GM19372 (cell line): ENCODE measurements at regions not wholly inside any gene's neighbourhood (a gene's known extent, or its start where the extent isn't known, plus 50 kb on each side); places are given as distances from the start of the nearest gene placed in this dataset.
"Not testable (repeated sequence)": the region's sequence is repeated elsewhere in the genome, so short reads cannot be mapped to it uniquely, and the experiment has no call there.

Experiments used
- ATAC-seq: cut with Tn5 transposase; IDR thresholded peaks from one replicate; pipeline ENCODE4 v1.9.1; 2021; ENCODE audit warnings: mild to moderate bottlenecking, low read depth, moderate library complexity; ENCODE audit not compliant: unreplicated experiment

DNA sequence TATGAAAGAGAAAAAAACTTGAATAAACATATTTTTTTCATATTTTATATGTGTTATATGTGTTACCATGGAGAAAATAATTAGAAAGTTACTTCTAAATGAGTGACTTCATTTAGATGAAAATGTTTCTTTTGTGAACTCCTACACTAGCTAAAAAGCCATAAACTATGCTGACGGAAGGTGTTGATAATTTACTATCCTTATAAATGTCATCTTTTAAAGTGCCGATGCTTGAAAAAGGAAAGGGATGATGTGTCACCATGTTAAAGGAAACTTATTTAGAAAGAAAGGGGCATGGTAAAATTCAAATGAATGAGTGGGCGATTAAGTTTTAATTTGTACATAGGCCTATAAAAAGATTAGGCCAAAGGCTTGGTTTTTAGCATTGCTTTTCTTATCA lies 133.8 kb downstream of the SPRY1 start:
- ATAC-seq, result no peak

DNA sequence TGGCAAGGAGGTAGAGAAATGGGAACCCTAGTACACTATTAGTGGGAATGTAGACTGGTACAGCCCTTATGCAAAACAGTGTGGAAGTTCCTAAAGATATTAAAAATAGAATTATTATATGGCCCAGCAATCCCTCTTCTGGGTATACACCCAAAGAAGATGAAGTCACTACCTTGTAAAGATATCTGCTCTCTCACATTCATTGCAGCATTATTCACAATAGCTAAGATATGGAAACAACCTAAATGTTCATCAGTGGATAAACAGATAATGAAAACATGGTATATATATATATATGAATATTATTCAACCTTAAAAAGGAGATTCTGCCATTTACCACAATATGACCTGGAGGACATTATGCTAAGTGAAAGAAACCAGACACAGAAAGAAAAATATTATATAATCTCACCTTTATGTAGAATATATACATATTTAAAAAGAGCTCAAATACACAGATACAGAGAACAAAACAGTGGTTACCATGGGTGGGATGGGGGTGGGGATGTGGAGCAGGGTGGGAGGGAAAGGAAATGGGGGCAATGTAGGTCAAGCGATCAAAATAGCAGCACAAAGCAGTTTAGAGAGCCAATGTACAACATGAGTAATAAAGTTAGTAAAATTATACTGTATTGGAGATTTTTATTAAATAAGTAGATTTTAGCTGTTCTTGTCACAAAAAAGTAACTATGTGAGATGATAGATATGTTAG lies 138.6 kb downstream of the SPRY1 start:
- no peak for ATAC-seq

DNA sequence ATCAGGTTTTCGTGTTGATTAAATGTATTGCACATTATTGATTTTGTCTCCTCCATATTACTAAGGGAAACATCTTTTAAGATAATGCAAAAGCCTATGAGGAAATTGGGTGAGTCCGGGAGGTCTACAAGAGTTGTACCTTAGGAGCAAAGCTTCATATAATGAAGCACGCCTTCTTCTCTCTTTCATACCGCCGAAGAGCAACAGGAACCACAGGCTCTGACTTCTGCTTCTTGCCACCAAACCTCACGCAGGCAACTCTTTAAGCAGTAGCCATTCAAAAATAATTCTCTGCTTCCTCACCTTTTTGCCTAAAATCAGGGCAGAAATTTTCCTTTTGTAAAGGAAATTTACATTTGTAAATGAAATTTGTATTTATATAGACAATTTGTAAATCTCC lies 139.6 kb downstream of the SPRY1 start:
- ATAC-seq, result no peak

DNA sequence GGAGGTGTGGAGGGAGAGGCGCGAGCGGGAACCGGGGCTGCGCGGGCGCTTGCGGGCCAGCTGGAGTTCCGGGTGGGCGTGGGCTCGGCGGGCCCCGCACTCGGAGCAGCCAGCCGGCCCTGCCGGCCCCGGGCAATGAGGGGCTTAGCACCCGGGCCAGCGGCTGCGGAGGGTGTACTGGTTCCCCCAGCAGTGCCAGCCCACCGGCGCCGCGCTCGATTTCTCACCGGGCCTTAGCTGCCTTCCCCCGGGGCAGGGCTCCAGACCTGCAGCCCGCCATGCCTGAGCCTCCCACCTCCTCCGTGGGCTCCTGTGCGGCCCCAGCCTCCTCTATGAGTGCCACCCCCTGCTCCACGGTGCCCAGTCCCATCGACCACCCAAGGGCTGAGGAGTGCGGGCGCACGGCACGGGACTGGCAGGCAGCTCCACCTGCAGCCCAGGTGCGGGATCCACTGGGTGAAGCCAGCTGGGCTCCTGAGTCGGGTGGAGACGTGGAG lies 141.4 kb downstream of the SPRY1 start:
- ATAC-seq, result not testable (repeated sequence)

DNA sequence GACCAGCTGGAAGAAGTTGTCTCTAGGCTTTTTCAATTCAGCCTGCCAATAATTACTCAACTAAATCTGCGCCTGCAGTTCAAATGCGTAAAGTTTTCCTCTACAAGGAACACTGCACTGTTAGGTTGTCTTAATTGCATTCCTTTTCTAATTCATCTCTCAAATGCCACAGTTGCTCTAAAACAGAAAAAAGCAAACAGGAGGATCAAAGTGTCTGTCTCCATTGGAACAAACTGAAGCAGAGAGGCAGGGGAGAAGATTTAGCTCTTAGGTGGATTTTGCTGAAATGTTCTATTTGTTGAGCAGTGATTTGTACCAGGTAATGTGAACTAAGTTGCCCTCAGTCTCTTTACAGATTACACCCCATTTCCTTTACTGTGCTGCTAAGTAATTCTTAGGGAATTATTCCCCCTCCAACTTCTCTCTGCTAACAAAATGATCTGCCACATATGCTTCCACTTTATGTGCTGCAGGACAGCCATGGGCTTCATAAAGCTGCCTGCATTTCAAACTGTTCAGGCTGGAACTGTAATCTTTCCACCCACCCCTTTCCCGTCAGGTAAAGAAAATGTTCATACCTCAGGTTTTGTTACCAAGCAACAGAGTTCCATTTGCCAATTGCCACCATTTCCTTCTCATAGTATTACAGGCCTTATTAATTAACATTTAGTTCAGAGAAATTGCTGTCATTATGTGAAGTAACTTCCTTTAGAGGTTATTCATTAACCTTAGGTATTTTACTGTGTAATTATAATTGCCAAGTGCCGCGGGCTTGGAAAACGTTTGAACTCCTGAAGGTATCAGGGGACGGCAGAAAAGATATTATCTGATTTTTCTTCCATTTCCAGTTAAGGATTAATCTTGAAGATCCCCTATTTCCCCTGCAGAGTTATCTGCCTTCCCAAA lies 149.3 kb downstream of the SPRY1 start:
- ATAC-seq, result no peak

DNA sequence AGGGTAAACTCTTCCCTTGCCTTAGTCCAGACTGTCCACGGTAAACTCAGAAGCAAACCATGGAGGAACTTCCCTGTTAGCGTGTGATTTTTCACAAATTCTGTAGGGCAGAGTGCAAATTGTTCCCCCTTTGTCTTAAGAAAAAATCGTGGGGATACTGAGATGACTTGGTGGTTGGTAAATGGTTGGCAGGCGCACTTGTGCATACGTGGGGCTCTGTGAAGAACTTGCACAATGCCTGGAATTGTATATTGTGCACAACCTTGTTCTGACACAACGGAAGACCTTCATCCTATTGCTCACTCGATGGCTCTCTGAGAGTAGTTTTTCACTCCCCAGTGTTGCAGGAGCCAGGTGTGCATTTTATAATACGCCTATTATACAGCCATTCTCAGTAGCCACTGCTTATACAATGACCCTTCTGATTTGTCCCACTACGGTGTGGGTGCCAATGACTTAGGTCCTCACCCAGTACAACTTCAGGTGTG lies 150.0 kb downstream of the SPRY1 start:
- no peak for ATAC-seq

DNA sequence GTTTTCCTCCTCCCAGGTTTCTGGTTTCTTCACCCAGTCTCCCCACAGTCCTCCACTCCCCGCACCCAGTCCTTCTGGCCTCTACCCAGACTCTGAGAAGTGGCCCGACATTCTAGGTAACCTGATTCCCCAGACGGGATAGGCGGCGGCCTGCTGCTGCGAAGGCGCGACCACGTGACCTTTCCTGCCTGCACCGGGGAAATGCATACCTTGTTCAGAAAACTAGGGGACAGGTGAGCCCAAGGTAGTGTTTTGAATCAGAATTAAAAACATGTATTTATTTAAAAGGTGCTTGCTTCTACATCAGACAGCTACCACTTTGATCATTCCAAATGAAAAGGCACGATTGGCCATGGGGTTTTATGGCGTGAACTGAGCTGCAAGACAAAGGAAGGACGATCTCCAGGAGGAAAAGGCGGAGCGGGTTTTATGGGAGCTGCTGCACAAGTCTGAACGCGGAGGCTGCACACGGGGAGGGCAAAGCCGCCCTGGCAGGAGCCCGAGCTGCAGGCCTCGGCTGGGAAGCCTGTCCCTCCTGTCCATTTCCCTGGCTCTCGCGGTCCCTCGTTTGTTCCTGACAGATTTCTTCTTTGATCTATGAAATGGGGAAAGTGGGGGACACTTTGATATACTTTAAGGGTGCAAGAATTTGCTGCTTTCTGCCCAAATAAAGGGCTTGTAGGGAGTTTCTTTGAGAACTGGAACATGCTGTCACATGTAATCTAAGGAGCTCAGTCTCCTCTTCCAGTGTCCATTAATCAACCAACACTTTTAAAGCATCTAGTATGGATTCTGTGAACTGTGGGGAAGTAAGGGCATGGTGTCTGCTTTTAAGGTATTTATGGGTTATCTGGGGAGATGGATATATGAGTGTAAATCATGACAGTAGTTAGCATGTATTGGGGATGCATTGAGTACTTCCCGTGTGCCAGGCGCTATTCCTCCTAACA lies 150.9 kb downstream of the SPRY1 start:
- ATAC-seq, result no peak

DNA sequence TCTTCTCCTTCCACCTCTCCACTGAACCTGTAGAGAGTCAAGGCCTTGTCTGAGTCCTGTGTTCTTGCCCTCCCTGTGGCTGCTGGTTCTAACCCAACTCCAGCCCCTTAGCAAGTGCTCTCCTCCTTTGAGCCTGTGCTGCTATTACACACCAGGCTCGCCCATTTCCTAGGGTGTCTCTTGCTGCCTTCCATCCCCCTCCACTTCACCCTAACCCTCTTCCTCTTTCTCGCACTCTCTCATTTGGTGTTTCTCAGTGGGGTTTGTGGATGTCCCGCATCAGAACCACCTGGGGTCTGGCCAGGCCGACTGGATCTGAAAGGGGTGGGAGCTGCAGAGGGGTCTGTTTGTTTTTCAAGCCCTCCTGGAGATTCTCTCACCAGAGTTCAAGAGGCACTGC lies 156.7 kb downstream of the SPRY1 start:
- ATAC-seq, result no peak

DNA sequence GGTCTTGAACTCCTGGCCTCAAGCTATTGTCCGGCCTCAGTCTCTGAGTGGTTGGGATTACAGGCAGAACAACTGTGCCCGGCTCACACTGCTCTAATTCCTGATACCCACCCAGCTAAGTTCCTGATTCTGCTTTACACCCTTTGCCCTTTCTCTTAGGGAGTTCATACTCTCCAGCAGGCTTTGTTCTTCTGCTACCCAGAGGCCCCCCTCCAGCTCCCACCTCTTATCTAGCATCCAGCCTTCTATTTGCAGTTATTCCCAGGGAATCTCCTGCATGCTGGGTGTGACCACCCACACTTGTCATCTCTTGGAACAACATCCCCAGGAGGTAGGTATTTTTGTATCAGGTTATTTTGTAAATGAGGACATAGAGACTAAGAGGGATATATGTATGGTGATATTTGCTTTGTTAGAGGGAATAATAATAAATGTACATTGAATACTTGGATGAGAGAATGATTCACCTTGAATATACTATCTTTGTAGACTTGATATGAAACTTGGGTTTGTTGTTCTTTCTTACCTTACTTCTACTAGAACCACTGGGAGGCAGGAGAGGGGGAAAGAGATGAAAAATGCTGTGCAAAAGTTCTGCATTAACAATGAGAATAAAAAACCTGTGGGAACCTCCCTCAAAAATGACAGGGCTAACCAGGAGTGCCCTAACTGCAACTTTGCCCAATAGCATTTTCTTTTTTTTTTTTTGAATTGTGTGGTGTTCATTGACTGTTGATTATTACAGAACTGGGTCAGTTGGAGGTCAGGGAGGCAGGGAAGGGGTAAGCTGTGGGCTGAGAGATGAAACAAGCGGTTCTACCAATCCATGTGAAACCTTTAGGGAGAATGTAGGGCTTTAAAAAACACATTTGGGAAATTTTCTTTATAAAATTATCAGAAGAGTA lies 157.4 kb downstream of the SPRY1 start:
- no peak for ATAC-seq

DNA sequence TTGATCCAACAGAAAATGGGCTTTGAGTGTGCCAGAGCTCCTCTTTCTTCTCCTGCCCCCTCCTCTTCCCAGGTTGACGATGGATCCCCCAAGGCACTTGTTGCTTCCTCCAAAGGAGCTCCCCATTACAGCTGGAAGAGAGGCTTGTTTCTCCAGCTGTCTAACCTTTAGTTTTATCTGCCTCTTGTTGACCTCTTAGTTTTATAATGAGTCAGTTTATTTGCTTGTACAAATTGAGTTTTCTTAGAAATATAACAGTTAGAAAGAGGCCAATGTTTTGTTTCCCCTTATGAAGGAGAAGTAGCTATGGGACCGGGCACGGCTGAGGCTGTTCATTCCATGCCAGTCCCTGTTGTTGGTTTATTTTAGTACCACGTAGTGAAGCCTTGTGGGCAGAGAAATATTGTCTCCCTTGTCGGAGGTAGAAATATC lies 158.2 kb downstream of the SPRY1 start:
- no peak for ATAC-seq

DNA sequence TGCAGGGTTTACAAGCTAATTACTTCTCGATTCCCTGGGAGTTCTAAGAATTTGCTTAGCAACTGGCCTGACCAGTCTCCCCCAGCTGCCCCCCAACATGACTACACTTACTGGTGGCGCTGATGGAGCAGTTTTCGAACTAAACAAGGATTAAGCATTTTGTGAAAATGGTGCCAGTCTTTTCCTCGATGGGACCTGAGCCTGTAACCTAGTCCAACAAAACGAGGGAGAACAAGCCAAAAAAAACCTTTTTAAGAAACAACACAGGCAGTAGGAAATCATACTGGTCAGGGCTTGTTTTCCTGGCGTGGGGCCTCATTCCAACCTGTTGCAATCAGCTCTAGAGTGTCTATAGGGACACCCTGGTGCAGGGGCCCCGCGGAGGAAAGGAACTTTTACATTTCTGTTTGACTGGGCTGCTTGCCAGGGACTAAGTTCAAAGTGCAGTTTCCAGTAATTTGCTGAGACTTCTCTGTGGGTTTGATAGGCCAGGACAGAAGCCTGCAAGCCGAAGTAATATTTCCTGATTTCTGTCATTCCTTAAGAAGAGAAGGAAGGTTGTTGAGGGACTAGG lies 158.7 kb downstream of the SPRY1 start:
- no peak for ATAC-seq

DNA sequence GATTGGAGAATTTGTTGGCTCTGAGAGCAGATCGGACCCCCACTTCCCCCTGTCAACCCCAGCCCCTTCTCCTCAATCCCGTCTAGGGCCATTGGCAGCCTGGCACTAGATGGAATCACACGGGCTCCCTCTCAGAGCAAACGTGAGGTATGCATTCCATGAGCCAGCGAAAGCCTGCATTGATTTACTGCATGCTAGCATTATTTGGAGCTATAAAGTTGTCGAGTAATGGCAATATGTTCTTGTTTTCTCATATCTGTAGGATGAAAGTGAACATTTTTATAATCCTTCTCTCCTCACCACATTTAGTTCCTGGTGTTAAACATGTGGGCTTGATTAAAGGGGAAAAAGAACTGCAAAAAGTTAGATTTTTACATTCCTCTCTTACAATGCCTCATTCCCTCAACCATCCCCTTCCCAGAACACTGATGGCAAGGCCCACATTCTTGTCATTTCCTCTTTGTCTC lies 159.2 kb downstream of the SPRY1 start:
- ATAC-seq, result no peak

DNA sequence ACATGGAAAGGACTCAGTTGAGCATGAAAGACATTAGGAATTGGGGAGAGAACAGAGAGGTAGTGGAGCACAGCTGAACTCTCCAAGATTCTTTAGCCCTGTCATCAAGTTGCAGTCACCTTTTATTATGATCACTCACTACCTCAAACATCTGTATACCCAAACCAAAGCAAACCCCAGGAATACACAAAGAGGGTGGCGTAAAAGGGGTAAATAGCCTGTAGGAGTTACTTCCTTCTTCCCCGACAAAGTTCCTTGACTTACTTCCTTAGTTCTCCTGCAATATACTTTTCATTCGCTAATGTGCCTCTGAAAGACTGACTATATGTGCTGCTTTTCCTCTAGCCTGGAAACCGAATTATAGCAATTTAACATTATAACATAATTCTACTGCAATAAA lies 159.9 kb downstream of the SPRY1 start:
- ATAC-seq, result no peak

DNA sequence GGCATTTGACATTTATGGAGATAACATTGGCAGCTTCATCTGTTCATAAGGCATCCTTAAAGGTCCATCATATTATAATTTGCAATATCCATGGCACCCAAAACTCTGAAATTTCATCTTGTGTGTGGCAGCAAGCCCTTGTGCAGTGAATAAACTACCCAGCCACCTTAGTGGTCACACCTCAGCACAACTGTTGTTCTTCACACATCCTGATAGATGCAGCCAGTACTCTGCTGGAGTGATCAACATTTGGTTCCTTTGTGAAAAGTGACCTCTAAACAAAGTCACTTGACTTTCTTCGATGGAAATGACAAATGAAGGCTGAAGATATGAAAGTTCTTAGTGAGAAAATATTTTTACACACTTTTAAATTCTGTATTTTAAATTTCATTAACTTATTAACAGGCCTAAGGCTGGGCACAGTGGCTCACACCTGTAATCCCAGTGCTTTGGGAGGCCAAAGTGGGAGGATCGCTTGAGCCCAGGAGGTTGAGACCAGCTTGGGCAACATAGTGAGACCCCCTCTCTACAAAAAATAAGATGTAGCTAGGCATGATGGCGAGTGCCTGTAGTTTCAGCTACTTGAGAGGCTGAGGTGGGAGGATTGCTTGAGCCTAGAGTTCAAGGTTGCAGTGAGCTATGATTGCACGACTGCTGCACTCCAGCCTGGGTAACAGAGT lies 161.4 kb downstream of the SPRY1 start:
- ATAC-seq, result no peak

DNA sequence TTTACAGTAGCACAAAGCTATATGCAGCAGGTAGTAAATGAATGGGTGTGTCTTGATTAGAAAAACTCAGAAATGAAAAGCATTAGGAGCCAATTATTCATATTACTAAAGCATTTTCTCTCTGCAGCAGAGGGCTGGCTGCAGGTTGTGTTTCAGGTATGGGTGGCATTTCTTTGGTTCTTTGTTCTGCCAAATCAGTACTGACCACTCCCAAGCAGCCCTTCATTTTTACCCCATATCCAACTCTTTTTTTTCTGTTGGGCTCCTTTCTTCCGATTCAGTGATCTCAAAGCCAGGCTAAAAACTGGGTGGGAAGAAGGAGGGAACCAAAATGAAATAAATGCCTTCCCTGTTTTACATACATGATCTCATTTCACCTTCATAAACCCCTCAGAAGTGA lies 162.3 kb downstream of the SPRY1 start:
- ATAC-seq, result no peak

DNA sequence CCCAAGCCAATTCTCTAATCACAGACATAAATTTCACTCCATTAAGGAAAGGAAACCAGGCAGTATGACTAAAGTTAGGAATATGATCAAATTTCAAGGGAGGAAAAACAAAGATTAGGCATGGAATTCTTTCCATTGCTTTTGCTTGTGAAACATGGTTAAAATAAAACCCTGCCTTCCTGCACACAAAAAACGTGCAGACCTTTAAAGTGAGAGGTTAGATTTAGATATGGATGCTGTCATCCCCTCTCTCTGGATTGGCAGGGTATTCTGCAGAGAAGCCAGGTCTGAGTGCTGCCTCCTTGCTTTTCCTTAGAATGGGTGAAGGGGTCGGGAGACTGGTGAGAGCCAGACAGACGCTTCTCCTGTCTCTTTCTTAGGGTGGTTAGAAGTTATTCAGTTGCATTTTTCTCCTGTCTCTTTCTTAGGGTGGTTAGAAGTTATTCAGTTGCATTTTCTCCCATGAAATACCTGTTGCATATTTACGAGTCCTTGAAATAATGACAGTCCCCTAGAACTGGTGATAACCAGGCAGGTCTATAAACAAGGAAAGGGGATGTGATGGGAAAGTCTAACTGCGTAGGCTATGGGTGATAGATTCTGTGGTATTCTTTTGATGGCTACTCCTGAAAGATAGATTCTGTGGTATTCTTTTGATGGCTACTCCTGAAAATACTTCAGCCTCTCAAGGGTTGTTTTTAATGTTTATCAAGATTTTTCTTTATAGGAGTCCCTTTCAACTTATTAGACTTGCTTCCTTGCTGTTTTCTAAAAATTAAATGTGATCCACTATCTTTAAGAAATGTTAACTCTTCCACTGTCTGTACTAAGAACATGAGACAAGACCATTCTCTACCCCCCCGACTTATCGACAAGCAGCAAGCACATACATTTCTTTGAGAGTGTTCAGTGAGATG lies 163.6 kb downstream of the SPRY1 start:
- ATAC-seq, result no peak

DNA sequence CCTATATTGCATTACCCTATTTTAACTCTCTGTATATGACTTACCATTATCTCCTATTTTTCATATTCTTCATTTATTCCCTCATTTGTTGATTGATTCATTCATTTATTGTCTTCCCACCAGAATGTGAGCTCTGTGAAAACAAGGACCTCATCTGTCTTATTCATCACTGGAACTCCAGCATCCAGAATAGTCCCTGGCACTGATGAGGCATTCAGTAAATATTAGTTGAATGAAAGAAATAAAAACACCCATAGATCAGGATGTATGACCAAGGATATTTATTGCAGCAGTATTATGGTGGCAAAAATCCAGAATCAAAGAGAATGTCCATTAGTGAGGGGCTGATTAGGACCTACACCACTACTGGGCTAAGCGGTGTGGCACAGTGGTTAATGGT lies 164.9 kb downstream of the SPRY1 start:
- ATAC-seq, result no peak
